Kidney (tissue), 13 donors: ENCODE measurements at regions not wholly inside any gene's neighbourhood (a gene's known extent, or its start where the extent isn't known, plus 50 kb on each side); places are given as distances from the start of the nearest gene placed in this dataset.
A peak's percentile ranks its signal among the peaks of the same experiment; 100 is the strongest.

Experiments used
- DNase-seq, 5 donors: peaks; one replicate each; pipeline ENCODE4 v3.0.0-alpha.2; 2013 to 2020
- FAIRE-seq: peaks from 2 replicates; lab custom pipeline; 2012; peaks lifted over from hg19 to GRCh38; lab: Jason Lieb, UNC
- H3K27ac ChIP-seq, 2 donors: one replicate each; pipeline ENCODE4 v1.7.0; 2013; ENCODE audit warnings: low read depth in 2 of 2, low read length in 2 of 2, inconsistent platforms in 1 of 2
- H3K27me3 ChIP-seq: one replicate; pipeline ENCODE4 v1.7.1; 2013; ENCODE audit warnings: low read length, inconsistent platforms; ENCODE audit not compliant: control insufficient read depth, insufficient read depth
- H3K36me3 ChIP-seq, 3 donors: one replicate each; pipeline versions ENCODE4 v1.7.0 to v1.7.1; 2013; ENCODE audit warnings: low read length in 3 of 3, control low read depth in 1 of 3, inconsistent platforms in 1 of 3; ENCODE audit not compliant: insufficient read depth in 3 of 3, control insufficient read depth in 2 of 3
- H3K4me1 ChIP-seq, 3 donors: one replicate each; pipeline versions ENCODE4 v1.7.0 to v1.7.1; 2013; ENCODE audit warnings: low read length in 3 of 3, inconsistent platforms in 1 of 3, low read depth in 1 of 3; ENCODE audit not compliant: control insufficient read depth in 2 of 3, insufficient read depth in 2 of 3
- H3K4me3 ChIP-seq, 3 donors: one replicate each; pipeline versions ENCODE4 v1.7.0 to v1.8.1; 2013; ENCODE audit warnings: low read length in 3 of 3, control low read depth in 1 of 3, inconsistent platforms in 1 of 3
- H3K9ac ChIP-seq, 3 donors: one replicate each; pipeline versions ENCODE4 v1.7.0 to v1.7.1; 2013; ENCODE audit warnings: low read length in 3 of 3, control low read depth in 1 of 3, inconsistent platforms in 1 of 3
- H3K9me3 ChIP-seq, 3 donors: one replicate each; pipeline versions ENCODE4 v1.7.0 to v1.7.1; 2013; ENCODE audit warnings: low read length in 3 of 3, control low read depth in 1 of 3, inconsistent platforms in 1 of 3; ENCODE audit not compliant: control insufficient read depth in 2 of 3, insufficient read depth in 1 of 3
- intact Hi-C: fragments of 100-400 bp; cut with DNase I; formaldehyde crosslinking; loops from one replicate; pipeline ENCODE4 v1.11.1; 2022
- TF ChIP-seq, protein P1 (sequence below): IDR thresholded peaks from 3 replicates; pipeline ENCODE4 v1.5.1; 2012; ENCODE audit warnings: mild to moderate bottlenecking, moderate library complexity, borderline replicate concordance; ENCODE audit not compliant: insufficient read depth; ENCODE audit errors: extremely low read depth
- donor health status: control.
- donor health status: control.
- donor health status: control.
- donor health status: control.
- donor health status: control.
- donor health status: DM: yes; HTN: yes; CAD: no.
- donor health status: Normal renal cell carcinoma (clear cell type).

DNA sequence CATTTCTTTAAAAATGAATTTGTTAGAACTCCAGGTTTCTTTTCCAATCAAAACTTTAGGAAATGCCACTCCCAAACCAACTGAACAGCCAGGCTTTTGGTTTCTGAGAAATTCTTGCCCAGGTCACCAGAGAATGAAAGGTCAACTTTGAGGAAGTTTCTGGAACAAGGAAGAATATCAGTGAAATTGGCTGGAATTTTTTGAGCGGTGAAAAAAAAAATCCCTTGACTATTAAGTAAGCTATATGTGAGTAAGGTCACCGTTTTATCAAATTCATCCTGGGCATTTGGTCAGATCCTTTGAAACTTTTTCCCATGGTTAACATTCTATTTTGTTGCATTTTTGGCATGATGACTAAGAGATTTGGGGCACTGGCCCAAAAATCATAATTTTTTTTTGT is 469.3 kb downstream of the LTN1 start:
- no peaks in the 10 kb centered on the region for H3K36me3 ChIP-seq
- H3K27ac ChIP-seq: no peak overlapping the region
- no peak for DNase-seq
- no peak overlapping the region for H3K9ac ChIP-seq
- no peaks in the 10 kb centered on the region for H3K27me3 ChIP-seq
- intact Hi-C loops: no loop called here
- H3K9me3 ChIP-seq: no peaks in the 10 kb centered on the region
- H3K4me1 ChIP-seq: peaks cover 0 to 3% (median 0%) of the 10 kb centered on the region in 3 donors
- TF ChIP-seq, protein P1, sequence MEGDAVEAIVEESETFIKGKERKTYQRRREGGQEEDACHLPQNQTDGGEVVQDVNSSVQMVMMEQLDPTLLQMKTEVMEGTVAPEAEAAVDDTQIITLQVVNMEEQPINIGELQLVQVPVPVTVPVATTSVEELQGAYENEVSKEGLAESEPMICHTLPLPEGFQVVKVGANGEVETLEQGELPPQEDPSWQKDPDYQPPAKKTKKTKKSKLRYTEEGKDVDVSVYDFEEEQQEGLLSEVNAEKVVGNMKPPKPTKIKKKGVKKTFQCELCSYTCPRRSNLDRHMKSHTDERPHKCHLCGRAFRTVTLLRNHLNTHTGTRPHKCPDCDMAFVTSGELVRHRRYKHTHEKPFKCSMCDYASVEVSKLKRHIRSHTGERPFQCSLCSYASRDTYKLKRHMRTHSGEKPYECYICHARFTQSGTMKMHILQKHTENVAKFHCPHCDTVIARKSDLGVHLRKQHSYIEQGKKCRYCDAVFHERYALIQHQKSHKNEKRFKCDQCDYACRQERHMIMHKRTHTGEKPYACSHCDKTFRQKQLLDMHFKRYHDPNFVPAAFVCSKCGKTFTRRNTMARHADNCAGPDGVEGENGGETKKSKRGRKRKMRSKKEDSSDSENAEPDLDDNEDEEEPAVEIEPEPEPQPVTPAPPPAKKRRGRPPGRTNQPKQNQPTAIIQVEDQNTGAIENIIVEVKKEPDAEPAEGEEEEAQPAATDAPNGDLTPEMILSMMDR: no peak
- H3K4me3 ChIP-seq: no peak overlapping the region
- FAIRE-seq: no peak

DNA sequence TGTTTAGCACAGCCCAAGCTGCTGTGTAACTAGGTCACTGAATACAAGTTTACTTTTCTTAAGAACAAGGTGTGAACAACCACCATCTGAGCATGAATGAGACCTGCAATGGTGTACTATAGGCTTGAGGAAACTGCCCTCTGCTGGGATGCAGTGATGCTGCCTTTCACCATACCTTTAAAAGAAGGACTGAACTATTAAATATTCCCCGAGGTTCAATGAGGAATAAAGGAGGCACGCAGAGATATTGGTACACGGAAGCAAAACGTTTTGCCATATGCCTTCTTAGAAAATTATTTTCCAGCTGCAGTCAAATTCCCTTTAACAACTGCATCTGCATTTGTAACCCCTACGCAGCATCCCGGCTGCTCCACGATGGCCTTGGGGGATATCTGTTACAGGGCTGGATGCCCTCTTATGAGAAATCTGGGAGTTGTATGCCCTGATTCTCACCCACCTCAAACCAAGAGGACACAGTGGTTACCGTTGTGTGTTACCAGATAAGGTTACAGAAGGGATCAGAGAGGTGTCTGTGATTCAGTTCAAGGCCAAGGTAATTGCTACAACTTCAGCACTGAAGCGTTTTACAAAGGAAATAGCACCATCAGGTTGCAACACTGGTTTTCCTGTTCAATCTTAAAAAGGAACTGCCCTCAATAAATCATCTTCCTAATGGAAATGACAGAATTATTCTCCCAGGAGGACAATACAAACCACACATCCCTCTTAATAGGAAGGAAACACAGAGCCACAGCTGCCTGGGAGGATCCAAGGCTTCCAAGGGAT is 470.5 kb downstream of the LTN1 start:
- intact Hi-C loops: no loop called here

DNA sequence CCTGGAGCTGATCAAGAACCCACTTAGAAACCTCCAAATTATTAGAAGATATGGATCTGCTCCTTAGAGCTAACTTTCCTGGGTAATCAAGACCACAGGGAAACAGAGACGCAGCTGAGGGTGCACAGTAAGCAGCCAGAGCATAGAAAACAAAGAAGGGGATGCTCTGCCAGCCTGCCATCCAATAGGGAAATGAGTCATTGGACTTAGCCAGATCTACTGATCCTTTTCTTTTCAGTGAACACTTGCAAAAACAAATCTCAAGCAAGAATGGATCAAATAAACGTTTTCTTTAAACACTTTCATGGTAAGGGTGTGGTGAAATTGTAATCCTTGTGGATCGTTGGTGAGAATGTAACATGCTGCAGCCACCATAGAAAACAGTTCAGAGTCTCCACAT is 474.0 kb downstream of the LTN1 start:
- no peaks in the 10 kb centered on the region for H3K27me3 ChIP-seq
- peaks cover 0 to 3% (median 0%) of the 10 kb centered on the region in 3 donors for H3K4me1 ChIP-seq
- H3K27ac ChIP-seq: no peak overlapping the region
- no peak overlapping the region for H3K4me3 ChIP-seq
- intact Hi-C loops: no loop called here
- TF ChIP-seq, protein P1: no peak
- DNase-seq (no peak), FAIRE-seq (no peak)
- no peak overlapping the region for H3K9ac ChIP-seq
- H3K9me3 ChIP-seq: no peaks in the 10 kb centered on the region
- H3K36me3 ChIP-seq: no peaks in the 10 kb centered on the region

More for the DNA sequence above, 470.5 kb downstream of the LTN1 start:
- TF ChIP-seq, protein P1: peak; percentile 24
- Histone ChIP-seq H3K9ac (no peak overlapping the region), H3K36me3 (no peaks in the 10 kb centered on the region), H3K27me3 (no peaks in the 10 kb centered on the region), H3K27ac (no peak overlapping the region), H3K4me3 (no peak overlapping the region), H3K9me3 (no peaks in the 10 kb centered on the region), H3K4me1 (peaks cover 0 to 3% (median 0%) of the 10 kb centered on the region in 3 donors)
- DNase-seq (peak in 3 of 5 donors; percentile 14 to 68 (median 58)), FAIRE-seq (no peak)
